Chondrocyte (in vitro differentiated cells): ENCODE measurements at regions not wholly inside any gene's neighbourhood (a gene's known extent, or its start where the extent isn't known, plus 50 kb on each side); places are given as distances from the start of the nearest gene placed in this dataset.
A peak's percentile ranks its signal among the peaks of the same experiment; 100 is the strongest.

Experiments
- DNase-seq: peaks from one replicate; pipeline ENCODE4 v3.0.0; 2021; ENCODE audit warnings: mixed read lengths, low spot score
- H3K27ac Mint-ChIP-seq: one replicate; pipeline ENCODE4 v1.8.0; 2021; ENCODE audit warnings: mild to moderate bottlenecking, moderate library complexity, mixed read lengths; ENCODE audit not compliant: unreplicated experiment
- H3K27me3 Mint-ChIP-seq: 2 replicates; pipeline ENCODE4 v1.8.0; 2021; ENCODE audit warnings: low read depth, mixed read lengths
- H3K36me3 Mint-ChIP-seq: 2 replicates; pipeline ENCODE4 v1.8.0; 2021; ENCODE audit warnings: low read depth, mixed read lengths
- H3K4me1 Mint-ChIP-seq: 2 replicates; pipeline ENCODE4 v1.8.0; 2021; ENCODE audit warnings: low read depth, mild to moderate bottlenecking, mixed read lengths
- H3K4me3 Mint-ChIP-seq: one replicate; pipeline ENCODE4 v1.8.0; 2021; ENCODE audit warnings: mild to moderate bottlenecking, moderate library complexity, mixed read lengths; ENCODE audit not compliant: unreplicated experiment
- H3K9me3 Mint-ChIP-seq: 2 replicates; pipeline ENCODE4 v1.8.0; 2021; ENCODE audit warnings: low read depth, mixed read lengths
- CTCF ChIP-seq: fragments of 200-600 bp; sonication (generic); IDR thresholded peaks from 2 replicates; pipeline ENCODE4 v1.5.0; 2021; ENCODE audit warnings: antibody characterized with exemption, mild to moderate bottlenecking, moderate library complexity

- TF ChIP-seq CTCF: no peak
- H3K27me3 Mint-ChIP-seq: no peaks in the 10 kb centered on the region
- peaks cover 46% of the 10 kb centered on the region for H3K4me1 Mint-ChIP-seq
- no peaks in the 10 kb centered on the region for H3K36me3 Mint-ChIP-seq
- peak overlapping the region; percentile 53 for H3K4me3 Mint-ChIP-seq
- peak overlapping the region; percentile 99 for H3K27ac Mint-ChIP-seq
- peak; percentile 99 for DNase-seq
- H3K9me3 Mint-ChIP-seq: no peaks in the 10 kb centered on the region
Measured at GRCh38 chr1:234997201-234997895, 131.3 kb downstream of the TOMM20 start.

GRCh38 chr1:234996245-234996757 lies 132.3 kb downstream of the TOMM20 start:
- no peaks in the 10 kb centered on the region for H3K27me3 Mint-ChIP-seq
- TF ChIP-seq CTCF: no peak
- no peaks in the 10 kb centered on the region for H3K36me3 Mint-ChIP-seq
- peaks cover 42% of the 10 kb centered on the region for H3K4me1 Mint-ChIP-seq
- no peaks in the 10 kb centered on the region for H3K9me3 Mint-ChIP-seq
- no peak overlapping the region for H3K4me3 Mint-ChIP-seq
- no peak for DNase-seq
- peak overlapping the region; percentile 99 for H3K27ac Mint-ChIP-seq

GRCh38 chr1:234994436-234995295 lies 134.0 kb downstream of the TOMM20 start:
- H3K27me3 Mint-ChIP-seq: no peaks in the 10 kb centered on the region
- no peaks in the 10 kb centered on the region for H3K36me3 Mint-ChIP-seq
- H3K4me1 Mint-ChIP-seq: peaks cover 35% of the 10 kb centered on the region
- TF ChIP-seq CTCF: no peak
- DNase-seq: no peak
- no peaks in the 10 kb centered on the region for H3K9me3 Mint-ChIP-seq
- no peak overlapping the region for H3K27ac Mint-ChIP-seq
- H3K4me3 Mint-ChIP-seq: no peak overlapping the region

- peaks cover 34% of the 10 kb centered on the region for H3K4me1 Mint-ChIP-seq
- no peaks in the 10 kb centered on the region for H3K27me3 Mint-ChIP-seq
- DNase-seq: no peak
- no peak overlapping the region for H3K27ac Mint-ChIP-seq
- H3K9me3 Mint-ChIP-seq: no peaks in the 10 kb centered on the region
- no peak for TF ChIP-seq CTCF
- no peak overlapping the region for H3K4me3 Mint-ChIP-seq
- no peaks in the 10 kb centered on the region for H3K36me3 Mint-ChIP-seq
Measured at GRCh38 chr1:234992065-234992464, 136.6 kb downstream of the TOMM20 start.
